H1 (cell line): ENCODE measurements at regions not wholly inside any gene's neighbourhood (a gene's known extent, or its start where the extent isn't known, plus 50 kb on each side); places are given as distances from the start of the nearest gene placed in this dataset.

Source experiments
- HDAC6 ChIP-seq: IDR thresholded peaks from one replicate; pipeline ENCODE4 v1.7.1; 2012; ENCODE audit warnings: low read depth, mild to moderate bottlenecking, inconsistent platforms, low read length, moderate library complexity
- KDM4A ChIP-seq: IDR thresholded peaks from one replicate; pipeline ENCODE4 v1.7.1; 2012; ENCODE audit warnings: low read depth, mild to moderate bottlenecking, moderate library complexity, low read length, inconsistent platforms; ENCODE audit not compliant: severe bottlenecking
- MAFK ChIP-seq: IDR thresholded peaks from 2 replicates; pipeline ENCODE4 v1.6.1; 2012; ENCODE audit warnings: low read depth, mild to moderate bottlenecking, improper control_type of control experiment, low read length
- NRF1 ChIP-seq: IDR thresholded peaks from 2 replicates; pipeline ENCODE4 v1.6.1; 2011; ENCODE audit warnings: mild to moderate bottlenecking, low read depth, low read length, improper control_type of control experiment
- RXRA ChIP-seq: IDR thresholded peaks from 2 replicates; pipeline ENCODE4 v1.6.1; 2011; ENCODE audit warnings: low read depth, mild to moderate bottlenecking, low read length, moderate library complexity; ENCODE audit not compliant: insufficient read depth

DNA sequence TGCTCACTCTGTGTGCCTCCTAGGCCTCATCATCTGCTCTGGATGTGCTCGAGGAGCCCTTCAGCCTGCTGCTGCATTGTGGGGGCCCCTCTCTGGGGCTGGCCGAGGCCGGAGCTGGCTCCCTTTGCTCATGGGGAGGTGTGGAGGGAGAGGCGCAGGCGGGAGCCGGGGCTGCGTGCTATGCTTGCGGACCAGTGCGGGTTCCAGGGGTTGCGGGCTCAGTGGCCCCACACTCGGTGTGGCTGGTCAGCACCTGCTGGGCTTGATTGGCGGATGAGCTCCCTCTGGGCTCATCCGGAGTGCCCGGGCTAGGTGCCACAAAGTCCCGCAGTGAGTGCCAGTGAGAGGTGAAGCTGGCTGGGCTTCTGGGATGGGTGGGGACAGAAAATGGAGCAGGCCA is 264.2 kb downstream of the SI start (continued):
- TF ChIP-seq HDAC6 (no peak), KDM4A (no peak), MAFK (no peak), RXRA (no peak), NRF1 (no peak)
